Effector memory CD8-positive, alpha-beta T cell (primary cell): ENCODE measurements at regions not wholly inside any gene's neighbourhood (a gene's known extent, or its start where the extent isn't known, plus 50 kb on each side); places are given as distances from the start of the nearest gene placed in this dataset.
"Not testable (repeated sequence)": the region's sequence is repeated elsewhere in the genome, so short reads cannot be mapped to it uniquely, and the experiment has no call there.

ENCODE experiments used
- ATAC-seq: fragments of 150-1000 bp; cut with Tn5 transposase; replicated peaks from 2 replicates; pipeline ENCODE4 v1.10.0; 2021; ENCODE audit warnings: mild to moderate bottlenecking, moderate library complexity
- DNase-seq, 3 experiments: peaks; one replicate each; pipeline ENCODE4 v3.0.0; 2021
- H3K27ac Mint-ChIP-seq, 2 donors: one replicate each; pipeline ENCODE4 v1.8.0; 2022; ENCODE audit warnings: mild to moderate bottlenecking in 2 of 2, mixed read lengths in 2 of 2, moderate library complexity in 2 of 2
- H3K27me3 Mint-ChIP-seq, 2 donors: one replicate each; pipeline ENCODE4 v1.8.0; 2022; ENCODE audit warnings: mixed read lengths in 2 of 2
- H3K36me3 Mint-ChIP-seq: one replicate; pipeline ENCODE4 v1.8.0; 2022; ENCODE audit warnings: mild to moderate bottlenecking, moderate library complexity, mixed read lengths; ENCODE audit not compliant: insufficient read depth
- H3K4me1 Mint-ChIP-seq, 2 donors: one replicate each; pipeline ENCODE4 v1.8.0; 2022; ENCODE audit warnings: low read depth in 2 of 2, mixed read lengths in 2 of 2
- H3K4me3 Mint-ChIP-seq, 2 donors: one replicate each; pipeline ENCODE4 v1.8.0; 2022; ENCODE audit warnings: mild to moderate bottlenecking in 2 of 2, mixed read lengths in 2 of 2, moderate library complexity in 2 of 2
- H3K9me3 Mint-ChIP-seq, 2 donors: one replicate each; pipeline ENCODE4 v1.8.0; 2022; ENCODE audit warnings: mixed read lengths in 2 of 2

DNA sequence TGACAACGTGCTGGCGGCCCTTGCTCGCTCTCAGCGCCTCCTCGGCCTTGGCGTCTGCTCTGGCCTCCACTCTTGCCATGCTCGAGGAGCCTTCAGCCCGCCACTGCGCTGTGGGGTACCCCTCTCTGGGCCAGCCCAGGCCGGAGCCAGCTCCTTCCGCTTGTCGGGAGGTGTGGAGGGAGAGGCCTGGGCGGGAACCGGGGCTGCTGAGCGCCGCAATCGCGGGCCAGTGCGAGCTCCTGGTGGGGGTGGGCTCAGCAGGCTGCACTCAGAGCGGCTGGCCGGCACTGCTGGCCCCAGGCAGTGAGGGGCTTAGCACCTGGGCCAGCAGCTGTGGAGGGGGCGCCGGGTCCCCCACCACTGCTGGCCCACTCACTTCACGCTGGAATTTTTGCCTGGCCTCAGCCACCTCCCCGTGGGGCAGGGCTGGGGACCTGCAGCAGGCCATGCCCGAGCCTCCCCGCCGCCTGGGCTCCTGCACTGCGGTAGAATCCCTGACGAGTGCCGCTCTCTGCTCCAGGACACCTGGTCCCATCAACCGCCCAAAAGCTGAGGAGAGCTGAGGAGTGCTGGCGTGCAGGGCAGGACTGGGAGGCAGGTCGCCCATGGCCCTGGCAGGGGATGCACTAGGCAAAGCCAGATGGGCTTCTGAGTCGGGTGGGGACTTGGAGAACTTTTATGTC lies 372.2 kb upstream of the NRG3 start:
- H3K27ac Mint-ChIP-seq: no peak overlapping the region
- no peak for ATAC-seq
- no peak overlapping the region for H3K4me3 Mint-ChIP-seq
- no peaks in the 10 kb centered on the region for H3K4me1 Mint-ChIP-seq
- H3K9me3 Mint-ChIP-seq: peaks cover 0 to 8% of the 10 kb centered on the region in 2 donors
- no peaks in the 10 kb centered on the region for H3K27me3 Mint-ChIP-seq
- no peaks in the 10 kb centered on the region for H3K36me3 Mint-ChIP-seq
- DNase-seq: no peak

- not testable (repeated sequence) for H3K27me3 Mint-ChIP-seq, H3K4me1 Mint-ChIP-seq, DNase-seq, H3K36me3 Mint-ChIP-seq, H3K4me3 Mint-ChIP-seq, H3K27ac Mint-ChIP-seq, ATAC-seq, H3K9me3 Mint-ChIP-seq
These were observed 369.2 kb upstream of the NRG3 start for GRCh38 chr10:81505777-81506176.

- ATAC-seq: no peak
- Mint-ChIP-seq H3K4me3 (no peak overlapping the region), H3K4me1 (no peaks in the 10 kb centered on the region), H3K36me3 (no peaks in the 10 kb centered on the region), H3K27ac (no peak overlapping the region), H3K9me3 (peaks cover 9 to 14% of the 10 kb centered on the region in 2 donors), H3K27me3 (no peaks in the 10 kb centered on the region)
- no peak for DNase-seq
These were observed 360.2 kb upstream of the NRG3 start for GRCh38 chr10:81514811-81515210.

GRCh38 chr10:81520688-81521087 lies 354.3 kb upstream of the NRG3 start:
- ATAC-seq (no peak), DNase-seq (no peak)
- Mint-ChIP-seq H3K27ac (no peak overlapping the region), H3K36me3 (no peaks in the 10 kb centered on the region), H3K4me3 (no peak overlapping the region), H3K27me3 (no peaks in the 10 kb centered on the region), H3K9me3 (peaks cover 0 to 4% of the 10 kb centered on the region in 2 donors), H3K4me1 (no peaks in the 10 kb centered on the region)

- no peak overlapping the region for H3K4me3 Mint-ChIP-seq
- H3K36me3 Mint-ChIP-seq: no peaks in the 10 kb centered on the region
- no peak for DNase-seq
- no peaks in the 10 kb centered on the region for H3K27me3 Mint-ChIP-seq
- H3K27ac Mint-ChIP-seq: no peak overlapping the region
- ATAC-seq: no peak
- no peaks in the 10 kb centered on the region for H3K4me1 Mint-ChIP-seq
- peaks cover 0 to 3% of the 10 kb centered on the region in 2 donors for H3K9me3 Mint-ChIP-seq
These were observed 350.5 kb upstream of the NRG3 start for GRCh38 chr10:81524467-81524866.

- no peaks in the 10 kb centered on the region for H3K36me3 Mint-ChIP-seq
- no peak overlapping the region for H3K27ac Mint-ChIP-seq
- no peaks in the 10 kb centered on the region for H3K27me3 Mint-ChIP-seq
- no peak overlapping the region for H3K4me3 Mint-ChIP-seq
- DNase-seq: no peak
- peaks cover 15% of the 10 kb centered on the region in 2 donors for H3K9me3 Mint-ChIP-seq
- ATAC-seq: no peak
- no peaks in the 10 kb centered on the region for H3K4me1 Mint-ChIP-seq
These were observed 342.6 kb upstream of the NRG3 start for GRCh38 chr10:81532403-81532802.

DNA sequence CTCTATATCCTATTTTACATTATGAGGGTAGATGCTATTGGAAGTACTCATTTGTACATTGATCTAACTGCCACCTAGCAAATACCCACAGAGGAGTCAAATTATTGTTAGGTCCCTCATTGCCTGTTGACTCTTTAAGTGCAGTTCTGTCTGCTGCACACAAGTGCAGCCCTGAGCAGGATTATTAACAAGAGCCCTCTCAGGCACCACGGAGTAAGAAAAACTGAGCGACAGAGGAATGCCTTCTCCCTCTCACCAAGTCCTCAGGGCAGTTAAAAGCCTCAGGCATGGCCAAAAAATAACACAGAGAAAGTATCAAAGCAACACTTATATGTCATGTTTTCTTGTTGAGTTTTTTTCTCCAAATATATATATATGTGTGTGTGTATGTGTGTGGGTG lies 340.0 kb upstream of the NRG3 start:
- ATAC-seq: no peak

GRCh38 chr10:81541517-81541916 lies 333.5 kb upstream of the NRG3 start:
- H3K4me1 Mint-ChIP-seq: no peaks in the 10 kb centered on the region
- H3K36me3 Mint-ChIP-seq: no peaks in the 10 kb centered on the region
- H3K27ac Mint-ChIP-seq: no peak overlapping the region
- no peaks in the 10 kb centered on the region for H3K27me3 Mint-ChIP-seq
- ATAC-seq (no peak), DNase-seq (no peak)
- no peak overlapping the region for H3K4me3 Mint-ChIP-seq
- peaks cover 7 to 17% of the 10 kb centered on the region in 2 donors for H3K9me3 Mint-ChIP-seq

More for the DNA sequence above, 340.0 kb upstream of the NRG3 start:
- Mint-ChIP-seq H3K4me3 (no peak overlapping the region), H3K27me3 (no peaks in the 10 kb centered on the region), H3K27ac (no peak overlapping the region), H3K4me1 (no peaks in the 10 kb centered on the region), H3K36me3 (no peaks in the 10 kb centered on the region), H3K9me3 (peaks cover 20 to 23% of the 10 kb centered on the region in 2 donors)
- DNase-seq: no peak

GRCh38 chr10:81546243-81546642 lies 328.8 kb upstream of the NRG3 start:
- no peaks in the 10 kb centered on the region for H3K4me1 Mint-ChIP-seq

GRCh38 chr10:81548160-81548559 lies 326.8 kb upstream of the NRG3 start:
- Mint-ChIP-seq H3K36me3 (no peaks in the 10 kb centered on the region), H3K4me3 (no peak overlapping the region), H3K4me1 (no peaks in the 10 kb centered on the region), H3K27me3 (no peaks in the 10 kb centered on the region), H3K27ac (no peak overlapping the region), H3K9me3 (peaks cover 7 to 18% of the 10 kb centered on the region in 2 donors)
- ATAC-seq (no peak), DNase-seq (no peak)

More at GRCh38 chr10:81546243-81546642, 328.8 kb upstream of the NRG3 start:
- H3K36me3 Mint-ChIP-seq: no peaks in the 10 kb centered on the region
- H3K27ac Mint-ChIP-seq: no peak overlapping the region
- peaks cover 7 to 14% of the 10 kb centered on the region in 2 donors for H3K9me3 Mint-ChIP-seq
- no peak for ATAC-seq
- DNase-seq: no peak
- H3K27me3 Mint-ChIP-seq: no peaks in the 10 kb centered on the region
- H3K4me3 Mint-ChIP-seq: no peak overlapping the region

DNA sequence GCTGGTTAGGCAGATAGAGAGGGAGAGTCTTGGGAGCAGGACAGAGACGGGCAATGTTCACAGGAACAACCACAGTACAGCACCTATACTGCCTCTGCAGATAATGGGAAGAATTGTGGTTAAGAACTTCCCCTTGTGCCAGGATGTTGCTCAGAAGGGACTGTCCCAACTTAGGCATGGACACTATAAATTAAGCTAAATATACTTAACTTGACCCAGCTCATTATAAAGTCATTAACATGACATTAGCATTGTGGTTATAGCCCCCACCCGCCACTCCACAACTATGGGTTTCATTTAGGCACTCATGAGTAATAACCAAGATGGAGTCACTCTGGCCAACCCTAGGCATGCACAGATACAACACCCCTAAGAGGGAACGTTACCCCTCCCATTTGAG lies 310.9 kb upstream of the NRG3 start:
- H3K27ac Mint-ChIP-seq: no peak overlapping the region
- H3K27me3 Mint-ChIP-seq: no peaks in the 10 kb centered on the region
- peaks cover 9 to 29% of the 10 kb centered on the region in 2 donors for H3K9me3 Mint-ChIP-seq
- ATAC-seq (no peak), DNase-seq (no peak)
- no peaks in the 10 kb centered on the region for H3K4me1 Mint-ChIP-seq
- no peaks in the 10 kb centered on the region for H3K36me3 Mint-ChIP-seq
- H3K4me3 Mint-ChIP-seq: no peak overlapping the region

DNA sequence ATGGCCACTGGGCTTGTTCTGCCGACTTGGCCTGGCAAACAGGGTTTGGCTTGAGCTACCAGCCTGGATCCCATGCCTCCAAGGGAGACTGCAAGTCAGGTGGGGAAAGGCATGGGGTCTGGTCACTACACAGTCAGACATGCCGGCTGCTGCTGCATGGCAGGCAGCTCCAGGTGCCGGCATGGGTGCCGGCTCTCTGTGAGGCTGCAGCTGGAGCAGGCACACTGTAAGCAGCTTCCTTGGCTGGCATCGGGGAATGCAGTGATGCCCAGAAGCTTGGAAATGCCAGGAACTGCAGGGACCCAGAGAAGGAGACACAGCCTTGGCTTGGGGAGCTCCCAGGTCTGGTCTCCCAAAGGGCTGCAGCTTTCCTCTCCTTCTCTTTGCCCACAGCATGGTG lies 305.5 kb upstream of the NRG3 start:
- peaks cover 2 to 27% of the 10 kb centered on the region in 2 donors for H3K9me3 Mint-ChIP-seq
- no peak overlapping the region for H3K27ac Mint-ChIP-seq
- no peak overlapping the region for H3K4me3 Mint-ChIP-seq
- ATAC-seq (no peak), DNase-seq (no peak)
- no peaks in the 10 kb centered on the region for H3K4me1 Mint-ChIP-seq
- H3K36me3 Mint-ChIP-seq: no peaks in the 10 kb centered on the region
- no peaks in the 10 kb centered on the region for H3K27me3 Mint-ChIP-seq

- ATAC-seq: no peak
These were observed 304.6 kb upstream of the NRG3 start for GRCh38 chr10:81570349-81570748.

GRCh38 chr10:81570878-81571794 lies 303.9 kb upstream of the NRG3 start:
- no peaks in the 10 kb centered on the region for H3K36me3 Mint-ChIP-seq
- peaks cover 3 to 31% of the 10 kb centered on the region in 2 donors for H3K9me3 Mint-ChIP-seq

More at GRCh38 chr10:81570349-81570748, 304.6 kb upstream of the NRG3 start:
- Mint-ChIP-seq H3K4me3 (no peak overlapping the region), H3K4me1 (no peaks in the 10 kb centered on the region), H3K27me3 (no peaks in the 10 kb centered on the region), H3K36me3 (no peaks in the 10 kb centered on the region), H3K27ac (no peak overlapping the region), H3K9me3 (peaks cover 3 to 31% of the 10 kb centered on the region in 2 donors)
- DNase-seq: no peak

More at GRCh38 chr10:81570878-81571794, 303.9 kb upstream of the NRG3 start:
- Mint-ChIP-seq H3K27me3 (no peaks in the 10 kb centered on the region), H3K4me1 (no peaks in the 10 kb centered on the region), H3K27ac (no peak overlapping the region), H3K4me3 (no peak overlapping the region)
- DNase-seq (no peak), ATAC-seq (no peak)
